C4-2B (cell line): ENCODE measurements at regions not wholly inside any gene's neighbourhood (a gene's known extent, or its start where the extent isn't known, plus 50 kb on each side); places are given as distances from the start of the nearest gene placed in this dataset.

ENCODE experiments used
- H3K27ac ChIP-seq: fragments of 450-650 bp; 2 replicates; pipeline ENCODE4 v1.5.1; 2017
- ZFX ChIP-seq: fragments of 450-650 bp; IDR thresholded peaks from 2 replicates; pipeline ENCODE4 v1.6.1; 2017
- TF ChIP-seq, protein P1 (sequence below): fragments of 450-650 bp; conservative IDR thresholded peaks from 2 replicates; pipeline ENCODE4 v1.5.1; 2017; ENCODE audit warnings: mild to moderate bottlenecking

DNA sequence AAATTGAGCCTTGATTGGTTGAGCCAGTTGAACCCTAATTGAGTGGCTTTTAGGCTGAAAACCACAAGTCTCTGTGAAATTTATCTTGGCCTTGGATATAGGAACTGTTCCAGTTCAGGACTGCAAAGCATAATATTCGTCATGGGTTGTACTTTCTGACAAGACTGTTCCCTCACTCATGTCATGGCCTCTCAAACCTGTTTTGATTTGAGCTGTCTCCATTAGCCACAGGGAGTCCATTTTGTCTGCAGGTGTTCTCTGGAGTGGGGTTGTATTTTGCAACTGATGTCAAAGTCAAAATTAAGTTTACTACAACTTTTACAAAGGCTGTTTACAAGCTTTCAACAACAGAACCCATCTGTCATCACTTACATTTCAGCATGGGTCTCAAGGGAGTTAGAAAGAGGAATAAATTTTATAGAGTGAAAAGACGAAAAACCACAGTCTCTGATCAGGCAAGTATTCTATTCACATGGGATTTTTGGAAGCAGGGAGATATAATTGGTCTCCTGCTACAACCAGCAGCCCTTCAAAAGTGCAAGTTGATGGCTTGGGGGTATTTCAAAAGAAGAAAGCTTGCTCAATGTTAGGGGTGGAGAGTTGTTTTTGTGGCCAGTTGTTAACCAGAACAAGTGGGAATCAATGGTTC is 1716.3 kb downstream of the C4orf33 start:
- no peak for TF ChIP-seq ZFX
- TF ChIP-seq, protein P1, sequence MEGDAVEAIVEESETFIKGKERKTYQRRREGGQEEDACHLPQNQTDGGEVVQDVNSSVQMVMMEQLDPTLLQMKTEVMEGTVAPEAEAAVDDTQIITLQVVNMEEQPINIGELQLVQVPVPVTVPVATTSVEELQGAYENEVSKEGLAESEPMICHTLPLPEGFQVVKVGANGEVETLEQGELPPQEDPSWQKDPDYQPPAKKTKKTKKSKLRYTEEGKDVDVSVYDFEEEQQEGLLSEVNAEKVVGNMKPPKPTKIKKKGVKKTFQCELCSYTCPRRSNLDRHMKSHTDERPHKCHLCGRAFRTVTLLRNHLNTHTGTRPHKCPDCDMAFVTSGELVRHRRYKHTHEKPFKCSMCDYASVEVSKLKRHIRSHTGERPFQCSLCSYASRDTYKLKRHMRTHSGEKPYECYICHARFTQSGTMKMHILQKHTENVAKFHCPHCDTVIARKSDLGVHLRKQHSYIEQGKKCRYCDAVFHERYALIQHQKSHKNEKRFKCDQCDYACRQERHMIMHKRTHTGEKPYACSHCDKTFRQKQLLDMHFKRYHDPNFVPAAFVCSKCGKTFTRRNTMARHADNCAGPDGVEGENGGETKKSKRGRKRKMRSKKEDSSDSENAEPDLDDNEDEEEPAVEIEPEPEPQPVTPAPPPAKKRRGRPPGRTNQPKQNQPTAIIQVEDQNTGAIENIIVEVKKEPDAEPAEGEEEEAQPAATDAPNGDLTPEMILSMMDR: no peak
- H3K27ac ChIP-seq: no peak overlapping the region

DNA sequence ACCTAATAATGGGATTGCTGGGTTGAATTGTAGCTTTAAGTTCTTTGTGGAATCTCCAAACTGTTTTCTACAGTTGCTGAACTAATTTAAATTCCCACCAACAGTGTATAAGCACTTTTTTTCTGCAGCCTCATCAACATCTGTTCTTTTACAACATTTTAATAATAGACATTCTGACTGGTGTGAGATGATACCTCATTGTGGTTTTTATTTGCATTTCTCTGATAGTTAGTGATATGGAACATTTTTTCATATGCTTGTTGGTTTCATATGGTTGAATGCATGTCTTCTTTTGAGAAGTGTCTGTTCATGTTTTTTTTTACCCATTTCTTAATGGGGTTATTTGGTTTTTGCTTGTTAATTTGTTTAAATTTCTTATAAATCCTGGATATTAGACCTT is 1718.9 kb downstream of the C4orf33 start:
- no peak for TF ChIP-seq ZFX
- TF ChIP-seq, protein P1: no peak
- H3K27ac ChIP-seq: no peak overlapping the region

DNA sequence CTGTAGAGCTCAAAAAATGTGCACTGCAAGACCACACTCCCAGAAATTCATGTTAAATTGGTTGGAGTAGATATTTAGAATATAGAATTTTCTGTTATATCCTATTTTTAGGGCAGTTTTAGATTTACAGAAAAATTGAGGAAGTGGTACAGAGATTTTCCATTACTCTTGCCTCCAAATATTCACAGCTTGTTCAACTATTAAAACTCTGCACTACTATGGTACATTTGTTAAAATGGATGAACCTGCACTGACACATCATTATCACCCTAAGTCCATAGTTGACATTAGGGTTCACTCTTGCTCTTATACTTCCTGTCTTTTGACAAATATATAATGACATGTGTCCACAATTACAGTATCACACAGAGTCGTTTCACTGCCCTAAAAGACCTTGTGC is 1724.5 kb downstream of the C4orf33 start:
- TF ChIP-seq, protein P1: no peak
- no peak for TF ChIP-seq ZFX
- no peak overlapping the region for H3K27ac ChIP-seq

DNA sequence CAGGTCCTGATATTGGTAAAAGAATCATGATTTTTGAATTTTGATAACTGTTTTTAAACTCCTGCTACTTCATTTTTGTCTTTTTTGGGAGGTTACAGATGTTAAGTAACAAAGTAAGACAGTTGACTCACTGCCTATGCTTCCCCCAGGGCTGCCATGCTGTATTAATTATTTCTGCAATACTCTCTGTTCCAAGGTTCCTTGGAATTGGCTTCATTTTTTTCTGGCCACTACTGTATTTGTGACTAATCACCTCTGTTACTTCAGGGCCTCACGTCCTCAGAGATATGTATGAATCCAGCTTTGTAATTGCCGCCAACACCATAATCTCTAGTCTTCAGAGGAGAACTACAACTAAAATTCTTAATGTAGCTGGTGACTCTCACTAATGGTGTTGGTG is 1729.3 kb downstream of the C4orf33 start:
- no peak for TF ChIP-seq ZFX
- TF ChIP-seq, protein P1: no peak

DNA sequence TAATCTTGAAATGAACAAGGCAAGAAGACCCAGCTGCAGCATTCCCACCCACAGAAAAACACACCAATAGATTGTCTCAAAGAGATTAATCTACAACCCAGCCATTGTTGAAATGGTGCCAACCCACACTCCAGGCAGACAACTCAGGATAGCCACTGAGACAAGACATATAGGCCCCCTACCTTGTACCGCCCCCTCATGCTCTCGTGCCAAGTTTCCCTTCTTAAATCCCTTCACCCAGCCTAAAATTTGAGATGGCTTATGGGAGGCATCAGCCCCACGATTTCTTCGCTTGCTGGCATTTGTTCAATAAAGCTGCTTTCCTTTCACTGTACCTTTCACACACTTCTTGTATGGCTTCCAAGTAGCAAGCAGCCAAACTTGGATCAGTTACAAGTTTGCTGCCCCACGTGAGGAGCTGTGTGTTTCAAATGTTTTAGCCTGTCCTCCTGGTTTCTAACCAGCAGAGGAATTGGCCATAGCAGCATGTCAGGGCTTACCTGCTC is 1754.1 kb downstream of the C4orf33 start:
- no peak overlapping the region for H3K27ac ChIP-seq
- TF ChIP-seq, protein P1: no peak
- no peak for TF ChIP-seq ZFX

More for the DNA sequence above, 1729.3 kb downstream of the C4orf33 start:
- H3K27ac ChIP-seq: no peak overlapping the region

DNA sequence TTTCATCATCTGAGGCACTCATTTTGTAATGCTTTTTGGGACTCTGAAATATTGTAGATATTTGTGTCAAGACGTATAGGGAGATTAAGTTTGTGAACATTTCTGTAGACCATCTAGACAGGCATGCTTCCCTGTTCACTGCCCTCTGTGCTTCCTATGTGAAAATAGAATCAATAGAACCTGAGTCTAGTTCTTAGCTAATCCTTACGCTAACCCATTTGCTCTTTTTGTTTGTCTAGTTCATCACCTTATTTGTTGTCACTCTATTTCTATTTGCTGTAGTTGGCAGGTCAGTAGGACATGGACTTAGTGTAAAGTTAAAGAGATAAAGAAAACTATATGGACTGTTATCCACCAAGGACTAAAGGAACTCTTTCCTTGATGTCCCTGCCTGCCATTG is 1755.2 kb downstream of the C4orf33 start:
- TF ChIP-seq, protein P1: no peak
- no peak for TF ChIP-seq ZFX

GRCh38 chr4:130851932-130852331 is 1756.0 kb downstream of the C4orf33 start:
- TF ChIP-seq ZFX: no peak
- TF ChIP-seq, protein P1: no peak
- no peak overlapping the region for H3K27ac ChIP-seq

More for the DNA sequence above, 1755.2 kb downstream of the C4orf33 start:
- H3K27ac ChIP-seq: no peak overlapping the region
